Kidney capillary endothelial cell (primary cell): ENCODE measurements at regions not wholly inside any gene's neighbourhood (a gene's known extent, or its start where the extent isn't known, plus 50 kb on each side); places are given as distances from the start of the nearest gene placed in this dataset.
"Not testable (repeated sequence)": the region's sequence is repeated elsewhere in the genome, so short reads cannot be mapped to it uniquely, and the experiment has no call there.

Source experiments
- DNase-seq: peaks from one replicate; pipeline ENCODE4 v3.0.0-alpha.2; 2018; ENCODE audit warnings: low spot score

- DNase-seq, result no peak
Measured at GRCh38 chr2:103169861-103170260, 408.0 kb downstream of the TMEM182 start.

GRCh38 chr2:103172821-103173220, 411.0 kb downstream of the TMEM182 start:
- no peak for DNase-seq

GRCh38 chr2:103174711-103175110, 412.9 kb downstream of the TMEM182 start:
- DNase-seq, result no peak

GRCh38 chr2:103176294-103176915, 414.6 kb downstream of the TMEM182 start:
- DNase-seq, result no peak

GRCh38 chr2:103179798-103180197, 418.0 kb downstream of the TMEM182 start:
- DNase-seq, result no peak

- DNase-seq, result no peak
Measured at GRCh38 chr2:103183061-103183460, 421.2 kb downstream of the TMEM182 start.

GRCh38 chr2:103196802-103197201, 435.0 kb downstream of the TMEM182 start:
- no peak for DNase-seq

GRCh38 chr2:103200774-103201173, 438.9 kb downstream of the TMEM182 start:
- DNase-seq, result not testable (repeated sequence)

- no peak for DNase-seq
Measured at GRCh38 chr2:103208916-103209315, 447.1 kb downstream of the TMEM182 start.

- DNase-seq, result no peak
Measured at GRCh38 chr2:103213028-103213542, 451.3 kb downstream of the TMEM182 start.

GRCh38 chr2:103218516-103218915, 456.7 kb downstream of the TMEM182 start:
- DNase-seq, result no peak

- no peak for DNase-seq
Measured at GRCh38 chr2:103219398-103219797, 457.6 kb downstream of the TMEM182 start.

- DNase-seq, result no peak
Measured at GRCh38 chr2:103222969-103223368, 461.1 kb downstream of the TMEM182 start.

GRCh38 chr2:103230796-103231195, 469.0 kb downstream of the TMEM182 start:
- DNase-seq, result no peak

GRCh38 chr2:103232865-103233264, 471.0 kb downstream of the TMEM182 start:
- DNase-seq, result no peak

GRCh38 chr2:103233691-103234090, 471.9 kb downstream of the TMEM182 start:
- DNase-seq, result no peak

GRCh38 chr2:103235283-103235682, 473.5 kb downstream of the TMEM182 start:
- DNase-seq, result no peak

- DNase-seq, result no peak
Measured at GRCh38 chr2:103249462-103249861, 487.6 kb downstream of the TMEM182 start.

GRCh38 chr2:103252781-103253180, 490.9 kb downstream of the TMEM182 start:
- DNase-seq, result no peak

- no peak for DNase-seq
Measured at GRCh38 chr2:103254611-103255010, 492.8 kb downstream of the TMEM182 start.

- no peak for DNase-seq
Measured at GRCh38 chr2:103264058-103264768, 502.4 kb downstream of the TMEM182 start.

- no peak for DNase-seq
Measured at GRCh38 chr2:103265521-103265920, 503.7 kb downstream of the TMEM182 start.

GRCh38 chr2:103268841-103269498, 507.1 kb downstream of the TMEM182 start:
- no peak for DNase-seq
